Adrenal gland (tissue), 9 donors: ENCODE measurements at regions not wholly inside any gene's neighbourhood (a gene's known extent, or its start where the extent isn't known, plus 50 kb on each side); places are given as distances from the start of the nearest gene placed in this dataset.

Experiments
- DNase-seq, 7 donors: peaks; one replicate each; pipeline ENCODE4 v3.0.0-alpha.2; 2019 to 2020
- H3K27ac ChIP-seq, 5 donors: fragments of 200-600 bp; sonication (generic) in 4 of 5; 1 replicate in 3 of 5; 2 replicates in 2 of 5; pipeline versions ENCODE4 v1.5.1 to v1.8.0; 2016 to 2020; ENCODE audit warnings: mild to moderate bottlenecking in 1 of 5
- H3K27me3 ChIP-seq: fragments of 200-600 bp; 2 replicates; pipeline ENCODE4 v1.8.0; 2021
- H3K36me3 ChIP-seq, 2 donors: fragments of 200-600 bp; replicated peaks in 1 of 2; 1 replicate in 1 of 2; 2 replicates in 1 of 2; pipeline versions ENCODE4 v1.5.1 to v1.8.0; 2018 to 2022
- H3K4me1 ChIP-seq, 2 donors: fragments of 200-600 bp; replicated peaks in 1 of 2; 1 replicate in 1 of 2; 2 replicates in 1 of 2; pipeline versions ENCODE4 v1.5.1 to v1.8.0; 2018 to 2021
- H3K4me3 ChIP-seq, 4 donors: fragments of 200-600 bp; sonication (generic) in 3 of 4; one replicate each; pipeline ENCODE4 v1.5.1; 2016 to 2018
- H3K9me3 ChIP-seq, 3 donors: fragments of 200-600 bp; sonication (generic) in 1 of 3; replicated peaks in 1 of 3; 1 replicate in 2 of 3; 2 replicates in 1 of 3; pipeline versions ENCODE4 v1.5.1 to v1.8.0; 2016 to 2021
- POLR2A ChIP-seq, 2 donors: fragments of 450-650 bp; IDR thresholded peaks; one replicate each; pipeline ENCODE4 v1.6.1; 2017; ENCODE audit warnings: antibody characterized with exemption in 2 of 2, mild to moderate bottlenecking in 2 of 2, moderate library complexity in 1 of 2
- WGBS, 4 donors: extraction: QIAGEN DNeasy Blood & Tissue Kit in 2 of 4; methylation state at CpG; one replicate each; pipeline versions ENCODE4 v1.1.5 to v1.1.7; 2013 to 2017; 5-methylcytosine and 5-hydroxymethylcytosine counted together
- intact Hi-C, 2 donors: fragments of 100-400 bp; cut with DNase I; formaldehyde crosslinking; loops; one replicate each; pipeline versions ENCODE4 v1.14.1 to v1.15.0; 2022 to 2023
- TF ChIP-seq, protein P1 (sequence below), 6 experiments: fragments of 450-650 bp in 4 of 6; fragments of 200-600 bp in 2 of 6; sonication (generic) in 1 of 6; IDR thresholded peaks; 1 replicate in 5 of 6; 2 replicates in 1 of 6; pipeline versions ENCODE4 v1.5.1 to v1.8.0; 2016 to 2021; ENCODE audit warnings: antibody characterized with exemption in 6 of 6, mild to moderate bottlenecking in 2 of 6, moderate library complexity in 1 of 6
- donor health status: healthy with polysubstance abuse.
- donor health status: Bipolar disorder and iron deficiency.
- donor health status: DM: yes; HTN: yes; CAD: no.
- donor health status: DM: no; HTN: no; CAD: no.
- donor health status: DM: no; HTN: no; CAD: no.

DNA sequence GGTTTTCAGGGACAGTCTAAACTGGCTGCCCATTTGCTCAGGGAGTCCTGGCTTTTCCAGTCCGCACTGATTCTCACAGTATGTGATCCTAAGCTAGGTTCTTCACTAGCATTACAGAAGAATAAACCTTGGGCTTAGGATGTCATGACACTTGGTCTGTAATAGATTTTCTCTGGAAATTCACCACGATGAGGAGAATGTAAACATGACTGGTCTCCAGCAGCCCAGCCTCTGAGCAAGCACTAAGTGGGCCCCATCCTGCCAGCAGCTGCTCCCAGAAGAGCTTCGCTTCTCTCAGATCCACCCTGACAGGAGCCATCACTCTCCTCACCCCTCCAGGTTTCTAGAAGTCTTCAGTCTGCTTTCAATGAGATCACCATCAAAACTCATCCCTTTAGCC is 103.7 kb upstream of the ZPBP start:
- Histone ChIP-seq H3K36me3 (no peaks in the 10 kb centered on the region), H3K27ac (no peak overlapping the region), H3K4me1 (no peaks in the 10 kb centered on the region), H3K4me3 (no peak overlapping the region), H3K27me3 (no peaks in the 10 kb centered on the region), H3K9me3 (no peaks in the 10 kb centered on the region)
- intact Hi-C loops = no loop called here
- peak in 1 of 7 donors; percentile 6 for DNase-seq
- TF ChIP-seq, protein P1, sequence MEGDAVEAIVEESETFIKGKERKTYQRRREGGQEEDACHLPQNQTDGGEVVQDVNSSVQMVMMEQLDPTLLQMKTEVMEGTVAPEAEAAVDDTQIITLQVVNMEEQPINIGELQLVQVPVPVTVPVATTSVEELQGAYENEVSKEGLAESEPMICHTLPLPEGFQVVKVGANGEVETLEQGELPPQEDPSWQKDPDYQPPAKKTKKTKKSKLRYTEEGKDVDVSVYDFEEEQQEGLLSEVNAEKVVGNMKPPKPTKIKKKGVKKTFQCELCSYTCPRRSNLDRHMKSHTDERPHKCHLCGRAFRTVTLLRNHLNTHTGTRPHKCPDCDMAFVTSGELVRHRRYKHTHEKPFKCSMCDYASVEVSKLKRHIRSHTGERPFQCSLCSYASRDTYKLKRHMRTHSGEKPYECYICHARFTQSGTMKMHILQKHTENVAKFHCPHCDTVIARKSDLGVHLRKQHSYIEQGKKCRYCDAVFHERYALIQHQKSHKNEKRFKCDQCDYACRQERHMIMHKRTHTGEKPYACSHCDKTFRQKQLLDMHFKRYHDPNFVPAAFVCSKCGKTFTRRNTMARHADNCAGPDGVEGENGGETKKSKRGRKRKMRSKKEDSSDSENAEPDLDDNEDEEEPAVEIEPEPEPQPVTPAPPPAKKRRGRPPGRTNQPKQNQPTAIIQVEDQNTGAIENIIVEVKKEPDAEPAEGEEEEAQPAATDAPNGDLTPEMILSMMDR (IDR thresholded peaks at IDR 0.05) = no peak
- TF ChIP-seq POLR2A (IDR thresholded peaks at IDR 0.05) = no peak
- WGBS, 4 donors = 70 to 80% (median 75%) methylated on average over 2 to 3 of the region's 3 CpGs

DNA sequence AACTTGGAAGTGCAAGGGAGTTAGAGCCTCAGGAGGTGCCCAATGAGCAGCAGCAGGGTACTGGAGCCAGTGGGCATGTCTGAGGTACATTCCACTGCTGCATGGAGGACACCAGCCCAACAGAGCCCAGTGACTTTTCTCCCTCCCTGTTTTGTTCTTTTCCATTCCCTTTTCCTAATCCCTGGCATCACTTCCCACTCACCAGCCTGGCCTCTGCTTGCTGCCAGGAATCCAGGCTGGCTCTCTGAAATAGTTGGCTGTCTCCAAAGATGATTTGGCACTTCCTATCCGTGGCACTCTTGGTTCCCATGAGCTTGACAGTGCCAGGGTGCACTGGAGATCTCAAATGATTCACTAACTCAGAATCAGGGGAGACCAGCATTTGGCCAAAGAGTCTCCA is 97.7 kb upstream of the ZPBP start:
- Histone ChIP-seq H3K36me3 (no peaks in the 10 kb centered on the region), H3K27ac (no peak overlapping the region), H3K9me3 (no peaks in the 10 kb centered on the region), H3K4me1 (no peaks in the 10 kb centered on the region), H3K4me3 (no peak overlapping the region), H3K27me3 (no peaks in the 10 kb centered on the region)
- intact Hi-C loops = no loop called here
- 25 to 39% (median 32%) methylated on average over 1 of the region's 1 CpG for WGBS, 4 donors
- TF ChIP-seq POLR2A (IDR thresholded peaks at IDR 0.05) = no peak
- TF ChIP-seq, protein P1 (IDR thresholded peaks at IDR 0.05) = no peak
- DNase-seq = peak in 1 of 7 donors; percentile 29

DNA sequence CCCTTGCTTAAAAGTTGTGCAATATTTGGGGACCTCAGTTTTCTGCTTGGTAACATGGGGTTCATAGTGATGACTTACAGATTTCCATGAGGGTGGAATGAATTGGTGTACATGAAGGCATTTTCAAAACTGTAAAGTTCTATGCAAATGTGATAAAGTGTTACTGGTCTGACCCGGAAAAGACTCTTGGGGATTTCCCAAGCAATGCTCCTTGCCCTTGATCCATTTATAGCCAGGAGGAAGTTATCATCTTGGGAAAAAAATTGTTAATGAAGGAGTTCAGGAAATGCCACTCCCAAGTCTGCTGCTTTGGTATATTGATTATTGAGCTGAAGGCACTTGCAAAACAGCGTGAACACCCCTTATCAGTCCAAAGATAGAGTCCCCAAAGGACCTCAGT is 96.3 kb upstream of the ZPBP start:
- Histone ChIP-seq H3K4me3 (no peak overlapping the region), H3K27me3 (no peaks in the 10 kb centered on the region), H3K36me3 (no peaks in the 10 kb centered on the region), H3K9me3 (no peaks in the 10 kb centered on the region), H3K27ac (no peak overlapping the region), H3K4me1 (no peaks in the 10 kb centered on the region)
- intact Hi-C loops = no loop called here
- DNase-seq = no peak
- 51 to 61% (median 61%) methylated on average over 2 of the region's 2 CpGs for WGBS, 4 donors
- TF ChIP-seq, protein P1 (IDR thresholded peaks at IDR 0.05) = no peak
- no peak for TF ChIP-seq POLR2A (IDR thresholded peaks at IDR 0.05)

DNA sequence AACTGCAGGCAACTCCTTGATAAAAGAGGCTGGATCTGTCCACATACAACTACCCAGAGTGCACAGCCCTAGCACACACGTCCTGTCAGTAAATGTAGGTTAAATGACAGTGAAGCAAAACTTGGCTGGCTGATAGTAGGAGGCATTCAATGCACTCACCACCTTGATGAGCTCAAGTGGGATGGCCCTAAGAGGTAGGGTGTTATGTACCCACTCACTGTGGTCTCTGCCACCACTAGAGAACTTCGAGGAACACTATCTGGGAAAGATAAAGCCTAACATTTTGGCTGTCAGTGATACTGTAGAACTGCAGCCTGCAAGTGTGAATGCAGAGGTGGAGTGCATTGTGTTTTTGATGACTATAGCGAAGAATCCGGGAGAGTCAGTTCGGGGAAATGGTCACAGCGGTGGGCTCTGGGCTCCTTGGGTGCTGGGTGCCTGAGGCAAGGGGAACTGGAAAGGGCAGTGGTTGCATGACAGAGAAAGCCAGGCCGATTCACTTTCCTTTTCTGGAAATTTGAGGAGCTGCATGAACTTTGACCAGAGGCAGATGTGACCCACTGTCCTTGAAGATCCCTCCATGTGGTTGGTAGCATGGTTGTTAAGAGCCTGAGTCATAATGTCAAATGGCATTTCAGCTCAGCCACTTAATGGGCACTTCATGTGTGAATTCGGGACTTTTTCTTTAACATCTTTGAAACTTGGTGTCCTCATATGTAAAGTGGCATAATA is 93.1 kb upstream of the ZPBP start:
- Histone ChIP-seq H3K27me3 (no peaks in the 10 kb centered on the region), H3K36me3 (no peaks in the 10 kb centered on the region)

More for the DNA sequence above, 93.1 kb upstream of the ZPBP start:
- TF ChIP-seq, protein P1 (IDR thresholded peaks at IDR 0.05) = no peak
- Histone ChIP-seq H3K9me3 (no peaks in the 10 kb centered on the region), H3K4me1 (no peaks in the 10 kb centered on the region), H3K27ac (no peak overlapping the region), H3K4me3 (no peak overlapping the region)
- no peak for DNase-seq
- WGBS, 4 donors = 78 to 84% (median 81%) methylated on average over 6 to 8 of the region's 8 CpGs
- intact Hi-C loops = no loop called here
